Mesodermal cell (in vitro differentiated cells): ENCODE measurements at regions not wholly inside any gene's neighbourhood (a gene's known extent, or its start where the extent isn't known, plus 50 kb on each side); places are given as distances from the start of the nearest gene placed in this dataset.

Experiments
- H3K27ac ChIP-seq: 2 replicates; pipeline ENCODE4 v1.7.0; 2013; ENCODE audit warnings: mild to moderate bottlenecking, low read depth, low read length, moderate library complexity; ENCODE audit not compliant: severe bottlenecking
- H3K36me3 ChIP-seq: 2 replicates; pipeline ENCODE4 v1.7.1; 2013; ENCODE audit warnings: mild to moderate bottlenecking, low read length, moderate library complexity; ENCODE audit not compliant: control insufficient read depth, insufficient read depth
- H3K4me1 ChIP-seq: one replicate; pipeline ENCODE4 v1.7.1; 2013; ENCODE audit warnings: mild to moderate bottlenecking, low read length; ENCODE audit not compliant: insufficient read depth, control insufficient read depth, poor library complexity, severe bottlenecking
- H3K4me3 ChIP-seq: 2 replicates; pipeline ENCODE4 v1.7.0; 2013; ENCODE audit warnings: low read length, control low read depth, mild to moderate bottlenecking; ENCODE audit not compliant: insufficient read depth, poor library complexity, severe bottlenecking; ENCODE audit errors: extremely low read depth
- H3K9me3 ChIP-seq: 2 replicates; pipeline ENCODE4 v1.7.1; 2013; ENCODE audit warnings: mild to moderate bottlenecking, low read length, moderate library complexity; ENCODE audit not compliant: control insufficient read depth
- WGBS, 2 experiments: methylation state at CpG; one replicate each; pipeline ENCODE4 v1.1.5; 2013; ENCODE audit warnings: missing lambda C conversion rate in 2 of 2; ENCODE audit not compliant: insufficient coverage in 2 of 2; 5-methylcytosine and 5-hydroxymethylcytosine counted together

GRCh38 chr16:64829678-64830077, 292.2 kb downstream of the CDH11 start:
- Histone ChIP-seq H3K4me3 (no peak overlapping the region), H3K36me3 (no peaks in the 10 kb centered on the region), H3K4me1 (no peaks in the 10 kb centered on the region), H3K27ac (no peak overlapping the region), H3K9me3 (peaks cover 6% of the 10 kb centered on the region)
- 71 to 100% methylated on average over 1 of the region's 2 CpGs for WGBS, 2 experiments

- no CpG with 5 or more reads among the region's 2 CpGs for WGBS, 2 experiments
- Histone ChIP-seq H3K36me3 (no peaks in the 10 kb centered on the region), H3K9me3 (no peaks in the 10 kb centered on the region), H3K27ac (no peak overlapping the region), H3K4me3 (no peak overlapping the region), H3K4me1 (no peaks in the 10 kb centered on the region)
Observed at GRCh38 chr16:64826374-64826773, 295.5 kb downstream of the CDH11 start.

GRCh38 chr16:64823481-64824075, 298.3 kb downstream of the CDH11 start:
- H3K27ac ChIP-seq, result no peak overlapping the region

GRCh38 chr16:64809876-64810629, 311.8 kb downstream of the CDH11 start:
- Histone ChIP-seq H3K36me3 (no peaks in the 10 kb centered on the region), H3K4me3 (no peak overlapping the region), H3K27ac (no peak overlapping the region), H3K4me1 (no peaks in the 10 kb centered on the region), H3K9me3 (no peaks in the 10 kb centered on the region)
- 80 to 91% methylated on average over 1 of the region's 3 CpGs for WGBS, 2 experiments

More at GRCh38 chr16:64823481-64824075, 298.3 kb downstream of the CDH11 start:
- WGBS, 2 experiments, result no CpG with 5 or more reads among the region's 2 CpGs
- H3K9me3 ChIP-seq, result no peaks in the 10 kb centered on the region
- no peaks in the 10 kb centered on the region for H3K36me3 ChIP-seq
- H3K4me3 ChIP-seq, result no peak overlapping the region
- no peaks in the 10 kb centered on the region for H3K4me1 ChIP-seq

GRCh38 chr16:64808474-64808873, 313.4 kb downstream of the CDH11 start:
- Histone ChIP-seq H3K9me3 (no peaks in the 10 kb centered on the region), H3K36me3 (no peaks in the 10 kb centered on the region), H3K4me1 (no peaks in the 10 kb centered on the region), H3K27ac (no peak overlapping the region), H3K4me3 (no peak overlapping the region)
- WGBS, 2 experiments, result 100% methylated on average over 1 of the region's 4 CpGs; no CpG with 5 or more reads in 1 of the 2 experiments

GRCh38 chr16:64791756-64792155, 330.1 kb downstream of the CDH11 start:
- no peaks in the 10 kb centered on the region for H3K9me3 ChIP-seq
- 67 to 76% methylated on average over 1 to 2 of the region's 2 CpGs for WGBS, 2 experiments
- H3K4me3 ChIP-seq, result no peak overlapping the region
- H3K4me1 ChIP-seq, result no peaks in the 10 kb centered on the region
- H3K27ac ChIP-seq, result no peak overlapping the region
- H3K36me3 ChIP-seq, result no peaks in the 10 kb centered on the region

- no peaks in the 10 kb centered on the region for H3K4me1 ChIP-seq
- no CpG with 5 or more reads among the region's 2 CpGs for WGBS, 2 experiments
- H3K27ac ChIP-seq, result no peak overlapping the region
- no peaks in the 10 kb centered on the region for H3K36me3 ChIP-seq
- H3K9me3 ChIP-seq, result no peaks in the 10 kb centered on the region
- H3K4me3 ChIP-seq, result no peak overlapping the region
Observed at GRCh38 chr16:64784635-64785034, 337.2 kb downstream of the CDH11 start.

GRCh38 chr16:64782484-64782883, 339.4 kb downstream of the CDH11 start:
- H3K4me3 ChIP-seq, result no peak overlapping the region
- WGBS, 2 experiments, result no CpG with 5 or more reads among the region's 2 CpGs
- H3K27ac ChIP-seq, result no peak overlapping the region
- H3K9me3 ChIP-seq, result no peaks in the 10 kb centered on the region
- no peaks in the 10 kb centered on the region for H3K4me1 ChIP-seq
- no peaks in the 10 kb centered on the region for H3K36me3 ChIP-seq

GRCh38 chr16:64780445-64780844, 341.4 kb downstream of the CDH11 start:
- Histone ChIP-seq H3K4me1 (no peaks in the 10 kb centered on the region), H3K9me3 (no peaks in the 10 kb centered on the region), H3K4me3 (no peak overlapping the region), H3K36me3 (no peaks in the 10 kb centered on the region), H3K27ac (no peak overlapping the region)
- 56 to 100% methylated on average over 1 to 2 of the region's 3 CpGs for WGBS, 2 experiments

- Histone ChIP-seq H3K9me3 (no peaks in the 10 kb centered on the region), H3K27ac (no peak overlapping the region), H3K4me1 (no peaks in the 10 kb centered on the region), H3K4me3 (no peak overlapping the region), H3K36me3 (no peaks in the 10 kb centered on the region)
- no CpG with 5 or more reads among the region's 1 CpG for WGBS, 2 experiments
Observed at GRCh38 chr16:64778777-64779176, 343.1 kb downstream of the CDH11 start.

GRCh38 chr16:64773638-64774037, 348.2 kb downstream of the CDH11 start:
- H3K4me1 ChIP-seq, result no peaks in the 10 kb centered on the region
- no peaks in the 10 kb centered on the region for H3K36me3 ChIP-seq
- 80 to 90% methylated on average over 1 to 2 of the region's 2 CpGs for WGBS, 2 experiments
- no peaks in the 10 kb centered on the region for H3K9me3 ChIP-seq
- no peak overlapping the region for H3K27ac ChIP-seq
- H3K4me3 ChIP-seq, result no peak overlapping the region
